ENCODE measurements at regions not wholly inside any gene's neighbourhood (a gene's known extent, or its start where the extent isn't known, plus 50 kb on each side); places are given as distances from the start of the nearest gene placed in this dataset.
"Not testable (repeated sequence)": the region's sequence is repeated elsewhere in the genome, so short reads cannot be mapped to it uniquely, and the experiment has no call there.

GRCh38 chr3:169029674-169030285, 633.7 kb downstream of the MECOM start:
- Histone ChIP-seq H3K4me3 (no peak overlapping the region), H3K27ac (no peak overlapping the region)

- Histone ChIP-seq H3K4me3 (no peak overlapping the region), H3K27ac (no peak overlapping the region)
Observed at GRCh38 chr3:169028716-169029115, 634.8 kb downstream of the MECOM start.

- Histone ChIP-seq H3K4me3 (no peak overlapping the region), H3K27ac (no peak overlapping the region)
Observed at GRCh38 chr3:169026543-169027182, 636.8 kb downstream of the MECOM start.

GRCh38 chr3:169022457-169022856, 641.1 kb downstream of the MECOM start:
- Histone ChIP-seq H3K4me3 (no peak overlapping the region), H3K27ac (no peak overlapping the region)

- no peak overlapping the region for H3K4me3 ChIP-seq
Observed at GRCh38 chr3:169020371-169020770, 643.1 kb downstream of the MECOM start.

GRCh38 chr3:169009453-169009852, 654.1 kb downstream of the MECOM start:
- Histone ChIP-seq H3K27ac (no peak overlapping the region), H3K4me3 (no peak overlapping the region)

More at GRCh38 chr3:169020371-169020770, 643.1 kb downstream of the MECOM start:
- H3K27ac ChIP-seq = no peak overlapping the region

GRCh38 chr3:169008776-169009358, 654.6 kb downstream of the MECOM start:
- Histone ChIP-seq H3K4me3 (no peak overlapping the region), H3K27ac (no peak overlapping the region)

- no peak overlapping the region for H3K4me3 ChIP-seq
- no peak overlapping the region for H3K27ac ChIP-seq
Observed at GRCh38 chr3:169007145-169007544, 656.4 kb downstream of the MECOM start.

- H3K4me3 ChIP-seq, H3K27ac ChIP-seq: not testable (repeated sequence)
Observed at GRCh38 chr3:169006398-169006797, 657.1 kb downstream of the MECOM start.

- Histone ChIP-seq H3K4me3 (no peak overlapping the region), H3K27ac (no peak overlapping the region)
Observed at GRCh38 chr3:169002689-169003088, 660.8 kb downstream of the MECOM start.

- no peak overlapping the region for H3K27ac ChIP-seq
- H3K4me3 ChIP-seq = no peak overlapping the region
Observed at GRCh38 chr3:168998792-168999191, 664.7 kb downstream of the MECOM start.

GRCh38 chr3:168997488-168997887, 666.0 kb downstream of the MECOM start:
- Histone ChIP-seq H3K4me3 (no peak overlapping the region), H3K27ac (no peak overlapping the region)

GRCh38 chr3:168996622-168997021, 666.9 kb downstream of the MECOM start:
- Histone ChIP-seq H3K27ac (no peak overlapping the region), H3K4me3 (no peak overlapping the region)

- H3K4me3 ChIP-seq = no peak overlapping the region
- H3K27ac ChIP-seq = no peak overlapping the region
Observed at GRCh38 chr3:168995129-168995528, 668.4 kb downstream of the MECOM start.

- Histone ChIP-seq H3K27ac (no peak overlapping the region), H3K4me3 (no peak overlapping the region)
Observed at GRCh38 chr3:168991803-168992202, 671.7 kb downstream of the MECOM start.

- Histone ChIP-seq H3K27ac (no peak overlapping the region), H3K4me3 (no peak overlapping the region)
Observed at GRCh38 chr3:168990621-168991020, 672.9 kb downstream of the MECOM start.

GRCh38 chr3:168990134-168990533, 673.4 kb downstream of the MECOM start:
- H3K4me3 ChIP-seq = no peak overlapping the region

GRCh38 chr3:168989396-168989795, 674.1 kb downstream of the MECOM start:
- Histone ChIP-seq H3K4me3 (no peak overlapping the region), H3K27ac (no peak overlapping the region)

More at GRCh38 chr3:168990134-168990533, 673.4 kb downstream of the MECOM start:
- no peak overlapping the region for H3K27ac ChIP-seq

- no peak overlapping the region for H3K4me3 ChIP-seq
- no peak overlapping the region for H3K27ac ChIP-seq
Observed at GRCh38 chr3:168988853-168989252, 674.7 kb downstream of the MECOM start.

GRCh38 chr3:168984872-168985271, 678.6 kb downstream of the MECOM start:
- Histone ChIP-seq H3K27ac (no peak overlapping the region), H3K4me3 (no peak overlapping the region)

GRCh38 chr3:168983046-168983445, 680.5 kb downstream of the MECOM start:
- no peak overlapping the region for H3K27ac ChIP-seq
- H3K4me3 ChIP-seq = no peak overlapping the region

Data from skin epidermis (tissue), 12 donors.